Nephron progenitor cell (in vitro differentiated cells): ENCODE measurements at regions not wholly inside any gene's neighbourhood (a gene's known extent, or its start where the extent isn't known, plus 50 kb on each side); places are given as distances from the start of the nearest gene placed in this dataset.

Source experiments
- DNase-seq: peaks from one replicate; pipeline ENCODE4 v3.0.0; 2021
- H3K27ac Mint-ChIP-seq: 2 replicates; pipeline ENCODE4 v1.8.0; 2021; ENCODE audit warnings: mild to moderate bottlenecking, moderate library complexity, mixed read lengths
- H3K27me3 Mint-ChIP-seq: 2 replicates; pipeline ENCODE4 v1.8.0; 2021; ENCODE audit warnings: mild to moderate bottlenecking, low read depth, mixed read lengths; ENCODE audit not compliant: poor library complexity
- H3K36me3 Mint-ChIP-seq: 2 replicates; pipeline ENCODE4 v1.8.0; 2021; ENCODE audit warnings: low read depth, mixed read lengths
- H3K4me1 Mint-ChIP-seq: 2 replicates; pipeline ENCODE4 v1.8.0; 2021; ENCODE audit warnings: mixed read lengths
- H3K4me3 Mint-ChIP-seq: 2 replicates; pipeline ENCODE4 v1.8.0; 2021; ENCODE audit warnings: mild to moderate bottlenecking, moderate library complexity, mixed read lengths
- H3K9me3 Mint-ChIP-seq: 2 replicates; pipeline ENCODE4 v1.8.0; 2021; ENCODE audit warnings: mild to moderate bottlenecking, moderate library complexity, mixed read lengths
- CTCF ChIP-seq: fragments of 200-600 bp; sonication (generic); IDR thresholded peaks from 2 replicates; pipeline ENCODE4 v1.5.0; 2021; ENCODE audit warnings: antibody characterized with exemption

GRCh38 chr7:155994279-155994811 lies 182.1 kb upstream of the SHH start:
- no peak overlapping the region for H3K27ac Mint-ChIP-seq
- H3K36me3 Mint-ChIP-seq, result no peaks in the 10 kb centered on the region
- H3K4me1 Mint-ChIP-seq, result no peaks in the 10 kb centered on the region
- no peak for DNase-seq
- no peak overlapping the region for H3K4me3 Mint-ChIP-seq
- TF ChIP-seq CTCF, result no peak
- peaks cover 34% of the 10 kb centered on the region for H3K27me3 Mint-ChIP-seq
- H3K9me3 Mint-ChIP-seq, result peaks cover 5% of the 10 kb centered on the region

- DNase-seq, result no peak
- Mint-ChIP-seq H3K27ac (no peak overlapping the region), H3K4me1 (no peaks in the 10 kb centered on the region), H3K27me3 (peaks cover 36% of the 10 kb centered on the region), H3K36me3 (no peaks in the 10 kb centered on the region), H3K9me3 (peaks cover 5% of the 10 kb centered on the region), H3K4me3 (no peak overlapping the region)
- TF ChIP-seq CTCF, result no peak
Measured at GRCh38 chr7:155993420-155994278, 181.4 kb upstream of the SHH start.

- Mint-ChIP-seq H3K27me3 (peaks cover 36% of the 10 kb centered on the region), H3K9me3 (peaks cover 7% of the 10 kb centered on the region), H3K4me3 (no peak overlapping the region), H3K4me1 (peaks cover 2% of the 10 kb centered on the region), H3K27ac (no peak overlapping the region), H3K36me3 (no peaks in the 10 kb centered on the region)
- TF ChIP-seq CTCF, result no peak
- DNase-seq, result no peak
Measured at GRCh38 chr7:155992974-155993373, 180.7 kb upstream of the SHH start.

GRCh38 chr7:155992538-155992937 lies 180.3 kb upstream of the SHH start:
- H3K9me3 Mint-ChIP-seq, result peaks cover 10% of the 10 kb centered on the region
- H3K36me3 Mint-ChIP-seq, result no peaks in the 10 kb centered on the region
- no peak for DNase-seq
- no peak overlapping the region for H3K27ac Mint-ChIP-seq
- H3K27me3 Mint-ChIP-seq, result peaks cover 33% of the 10 kb centered on the region
- H3K4me1 Mint-ChIP-seq, result peaks cover 6% of the 10 kb centered on the region
- H3K4me3 Mint-ChIP-seq, result no peak overlapping the region
- no peak for TF ChIP-seq CTCF

- Mint-ChIP-seq H3K9me3 (peaks cover 13% of the 10 kb centered on the region), H3K4me3 (no peak overlapping the region), H3K4me1 (peaks cover 6% of the 10 kb centered on the region), H3K27ac (no peak overlapping the region), H3K36me3 (no peaks in the 10 kb centered on the region), H3K27me3 (peaks cover 29% of the 10 kb centered on the region)
- no peak for DNase-seq
- TF ChIP-seq CTCF, result no peak
Measured at GRCh38 chr7:155992107-155992506, 179.8 kb upstream of the SHH start.

GRCh38 chr7:155991470-155991869 lies 179.2 kb upstream of the SHH start:
- Mint-ChIP-seq H3K36me3 (no peaks in the 10 kb centered on the region), H3K4me1 (peaks cover 6% of the 10 kb centered on the region), H3K27me3 (peaks cover 23% of the 10 kb centered on the region), H3K9me3 (peaks cover 19% of the 10 kb centered on the region), H3K27ac (no peak overlapping the region), H3K4me3 (no peak overlapping the region)
- no peak for TF ChIP-seq CTCF
- DNase-seq, result no peak
